Fibroblast of lung (primary cell): ENCODE measurements at regions not wholly inside any gene's neighbourhood (a gene's known extent, or its start where the extent isn't known, plus 50 kb on each side); places are given as distances from the start of the nearest gene placed in this dataset.

Experiments
- CTCF ChIP-seq, 2 donors: IDR thresholded peaks in 1 of 2; conservative IDR thresholded peaks in 1 of 2; 1 replicate in 1 of 2; 2 replicates in 1 of 2; pipeline ENCODE4 v1.5.1; 2011 to 2012; ENCODE audit warnings: low read length in 2 of 2, control low read depth in 1 of 2, inconsistent platforms in 1 of 2, low read depth in 1 of 2, mild to moderate bottlenecking in 1 of 2
- EZH2 ChIP-seq: IDR thresholded peaks from 2 replicates; pipeline ENCODE4 v1.5.1; 2012; ENCODE audit warnings: low read length, control low read depth, mild to moderate bottlenecking; ENCODE audit errors: missing control alignments

- no peak for TF ChIP-seq CTCF (conservative IDR thresholded peaks at IDR 0.05 in 1 of 2, IDR thresholded peaks at IDR 0.05 in 1 of 2; ENCODE audit: low read depth in 1 of 2, low read length in 2 of 2)
- no peak for TF ChIP-seq EZH2
Measured at GRCh38 chr5:160970605-160971191, 118.7 kb upstream of the ATP10B start.
